Fibroblast of peridontal ligament (primary cell): ENCODE measurements at regions not wholly inside any gene's neighbourhood (a gene's known extent, or its start where the extent isn't known, plus 50 kb on each side); places are given as distances from the start of the nearest gene placed in this dataset.
"Not testable (repeated sequence)": the region's sequence is repeated elsewhere in the genome, so short reads cannot be mapped to it uniquely, and the experiment has no call there.

Experiments
- DNase-seq: peaks from one replicate; pipeline ENCODE4 v3.0.0-alpha.2; 2010; ENCODE audit errors: extremely low read depth

DNA sequence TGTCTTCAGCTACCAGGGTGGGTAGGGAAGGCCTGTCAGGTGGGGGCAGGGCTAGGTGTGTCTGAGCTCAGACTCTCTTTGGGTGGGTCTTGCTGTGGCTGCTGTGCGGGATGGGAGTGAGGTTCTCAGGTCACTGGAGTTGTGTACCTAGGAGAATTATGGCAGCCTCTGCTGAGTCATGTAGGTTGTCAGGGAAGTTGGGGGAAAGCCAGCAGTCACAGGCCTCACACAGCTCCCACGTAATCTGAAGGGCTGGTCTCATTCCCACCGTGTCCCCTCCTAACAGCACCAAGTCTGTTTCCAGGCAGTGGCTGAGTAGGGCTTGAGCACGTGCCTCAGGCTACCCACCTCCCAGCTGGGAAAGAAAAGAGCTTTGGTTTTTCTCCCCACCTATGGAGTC lies 67.0 kb downstream of the CHCHD4 start:
- no peak for DNase-seq

- DNase-seq = no peak
These were observed 76.8 kb downstream of the CHCHD4 start for GRCh38 chr3:14047841-14048240.

GRCh38 chr3:14047027-14047426 lies 77.6 kb downstream of the CHCHD4 start:
- no peak for DNase-seq

DNA sequence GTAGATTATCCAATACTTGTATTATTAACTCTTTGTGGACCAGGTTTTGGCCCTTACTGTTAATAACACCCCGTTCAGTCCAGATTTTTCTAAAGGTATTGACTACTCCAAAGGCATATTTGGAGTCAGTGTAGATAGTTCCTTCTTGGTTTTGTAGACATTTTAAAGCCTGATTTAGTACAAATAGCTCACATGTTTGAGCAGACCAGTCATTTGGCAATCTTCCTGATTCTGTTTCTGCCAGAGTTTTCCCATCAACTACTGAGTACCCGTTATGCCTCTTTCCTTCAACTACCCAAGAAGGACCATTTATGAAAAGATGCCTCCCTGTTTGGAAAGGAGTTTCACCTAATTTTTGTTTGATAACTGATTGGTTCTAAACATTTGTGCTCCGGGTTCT lies 82.0 kb downstream of the CHCHD4 start:
- DNase-seq = peak; percentile 23

GRCh38 chr3:14039149-14039548 lies 85.5 kb downstream of the CHCHD4 start:
- DNase-seq = no peak

DNA sequence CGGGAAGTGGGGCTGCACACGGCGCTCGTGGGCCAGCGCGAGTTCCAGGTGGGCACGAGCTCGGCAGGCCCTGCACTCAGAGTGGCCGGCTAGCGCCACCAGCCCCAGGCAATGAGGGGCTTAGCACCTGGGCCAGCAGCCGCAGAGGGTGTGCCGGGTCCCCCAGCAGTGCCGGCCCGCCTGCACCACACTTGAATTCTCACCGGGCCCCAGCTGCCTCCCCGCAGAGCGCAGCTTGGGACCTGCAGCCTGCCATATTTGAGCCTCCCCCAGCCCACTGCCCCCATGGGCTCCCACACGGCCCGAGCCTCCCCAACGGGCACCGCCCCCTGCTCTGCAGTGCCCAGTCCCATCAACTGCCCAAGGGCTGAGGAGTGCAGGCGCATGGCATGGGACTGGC lies 87.5 kb downstream of the CHCHD4 start:
- no peak for DNase-seq

- no peak for DNase-seq
These were observed 91.6 kb downstream of the CHCHD4 start for GRCh38 chr3:14033023-14033422.

DNA sequence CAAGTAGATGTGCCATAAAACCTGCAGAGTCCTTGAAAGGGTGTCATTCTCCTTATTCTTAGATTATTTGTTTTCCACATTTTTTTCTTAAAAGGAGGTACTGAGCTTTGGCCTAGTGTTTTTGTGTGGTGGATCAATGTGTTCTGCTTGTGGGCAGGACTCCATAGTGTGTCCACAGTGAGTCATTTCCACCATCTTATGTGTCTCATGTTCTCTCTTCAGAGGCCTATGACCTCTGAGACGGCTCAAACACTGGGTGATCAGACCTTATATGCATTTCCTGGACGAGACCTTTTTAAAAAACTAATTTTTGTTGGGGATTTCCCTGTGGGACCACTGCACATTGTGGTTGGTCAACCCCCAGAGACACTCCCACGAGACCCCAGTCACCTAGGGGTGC lies 93.4 kb downstream of the CHCHD4 start:
- DNase-seq = no peak

DNA sequence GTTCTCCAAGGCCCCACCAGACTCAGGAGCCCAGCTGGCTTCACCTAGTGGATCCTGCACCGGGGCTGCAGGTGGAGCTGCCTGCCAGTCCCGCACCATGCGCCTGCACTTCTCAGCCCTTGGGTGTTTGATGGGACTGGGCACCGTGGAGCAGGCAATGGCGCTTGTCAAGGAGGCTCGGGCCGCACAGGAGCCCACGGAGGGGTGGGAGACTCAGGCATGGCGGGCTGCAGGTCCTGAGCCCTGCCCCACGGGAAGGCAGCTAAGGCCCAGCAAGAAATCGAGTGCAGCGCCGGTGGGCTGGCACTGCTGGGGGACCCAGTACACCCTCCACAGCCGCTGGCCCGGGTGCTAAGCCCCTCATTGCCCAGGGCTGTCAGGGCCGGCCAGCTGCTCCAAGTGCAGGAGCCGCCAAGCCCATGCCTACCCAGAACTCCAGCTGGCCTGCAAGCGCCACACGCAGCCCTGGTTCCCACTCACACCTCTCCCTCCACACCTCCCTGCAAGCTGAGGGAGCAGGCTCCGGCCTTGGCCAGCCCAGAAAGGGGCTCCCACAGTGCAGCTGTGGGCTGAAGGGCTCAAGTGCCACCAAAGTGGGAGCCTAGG lies 95.2 kb downstream of the CHCHD4 start:
- DNase-seq = not testable (repeated sequence)

- not testable (repeated sequence) for DNase-seq
These were observed 96.5 kb downstream of the CHCHD4 start for GRCh38 chr3:14028122-14028521.

- no peak for DNase-seq
These were observed 105.2 kb downstream of the CHCHD4 start for GRCh38 chr3:14019459-14019858.

DNA sequence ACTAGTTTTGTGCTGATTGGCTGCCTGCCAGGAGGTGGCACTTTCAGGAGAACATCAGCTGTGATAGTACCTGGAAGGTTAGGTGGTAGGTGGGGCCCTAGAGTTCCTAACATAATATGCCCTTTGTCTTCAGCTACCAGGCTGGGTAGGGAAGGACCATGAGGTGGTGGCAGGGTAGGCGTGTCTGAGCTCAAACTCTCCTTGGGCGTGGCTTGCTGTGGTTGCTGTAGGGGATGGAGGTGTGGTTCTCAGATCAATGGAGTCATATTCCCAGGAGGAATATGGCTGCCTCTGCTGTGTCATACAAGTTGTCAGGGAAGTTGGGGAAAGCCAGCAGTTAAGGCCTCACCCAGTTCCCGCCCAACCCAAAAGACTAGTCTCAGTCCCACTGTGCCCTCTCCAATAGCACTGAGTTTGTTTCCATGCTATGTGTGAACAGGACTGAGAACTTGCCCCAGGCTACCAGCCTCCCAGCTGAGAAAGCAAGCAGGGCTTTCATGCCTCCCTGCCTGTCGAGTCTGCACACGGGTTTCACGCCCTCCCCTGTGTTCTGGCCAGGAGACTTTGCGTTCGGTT lies 107.7 kb downstream of the CHCHD4 start:
- no peak for DNase-seq

DNA sequence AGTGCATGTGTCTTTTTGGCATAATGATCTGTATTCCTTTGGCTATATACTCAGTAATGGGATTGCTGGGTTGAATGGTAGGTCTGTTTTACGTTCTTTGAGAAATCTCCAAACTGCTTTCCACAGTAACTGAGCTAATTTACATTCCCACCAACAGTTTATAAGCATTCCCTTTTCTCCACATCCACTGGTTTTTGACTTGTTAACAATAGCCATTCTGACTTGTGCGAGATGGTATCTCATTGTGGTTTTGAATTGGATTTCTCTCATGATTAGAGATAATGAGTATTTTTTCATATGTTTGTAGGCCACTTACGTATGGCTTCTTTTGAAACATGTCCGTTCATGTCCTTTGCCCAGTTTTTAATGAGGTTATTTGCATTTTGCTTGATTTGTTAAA lies 117.7 kb downstream of the CHCHD4 start:
- no peak for DNase-seq

- DNase-seq = peak; percentile 2
These were observed 121.3 kb upstream of the WNT7A start for GRCh38 chr3:14001136-14001535.

DNA sequence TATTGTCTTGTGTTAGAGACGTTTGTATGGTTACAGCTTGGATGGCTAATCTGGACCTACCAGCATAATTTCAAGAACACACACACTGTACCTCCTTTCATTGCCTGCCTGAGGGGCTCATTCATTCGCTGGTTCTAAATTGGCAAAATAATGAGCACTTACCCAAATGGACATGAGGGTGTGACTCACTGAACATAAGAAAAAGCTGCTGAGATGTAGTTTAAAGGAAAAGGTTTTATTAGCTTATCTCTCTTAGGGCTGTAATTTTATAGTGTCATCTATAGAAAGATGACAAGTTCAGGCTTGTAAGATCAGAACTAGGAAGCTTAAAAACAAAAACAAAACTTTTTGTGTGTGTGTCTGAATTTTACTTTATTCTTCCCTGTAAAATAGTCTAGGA lies 120.7 kb upstream of the WNT7A start:
- no peak for DNase-seq

DNA sequence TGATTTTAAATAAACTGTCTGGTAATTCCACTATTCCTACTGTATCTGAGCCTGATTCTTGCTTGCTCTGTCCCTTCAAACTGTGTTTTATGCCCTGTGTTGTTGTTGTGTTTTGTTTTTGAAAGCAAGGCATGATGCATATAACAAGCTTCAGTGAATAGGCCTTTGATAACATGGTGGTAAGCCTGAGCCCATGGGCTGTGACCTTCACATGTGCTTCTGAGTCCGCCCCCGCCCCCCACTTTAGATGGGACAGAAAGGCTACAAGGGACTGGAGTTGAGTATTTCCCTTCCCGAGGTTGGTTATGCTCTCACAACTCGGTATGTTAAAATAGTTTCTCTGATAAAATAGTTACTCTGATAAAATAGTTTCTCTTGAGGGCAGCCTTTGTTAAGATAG lies 119.0 kb upstream of the WNT7A start:
- DNase-seq = no peak

- DNase-seq = not testable (repeated sequence)
These were observed 115.3 kb upstream of the WNT7A start for GRCh38 chr3:13995216-13995615.

DNA sequence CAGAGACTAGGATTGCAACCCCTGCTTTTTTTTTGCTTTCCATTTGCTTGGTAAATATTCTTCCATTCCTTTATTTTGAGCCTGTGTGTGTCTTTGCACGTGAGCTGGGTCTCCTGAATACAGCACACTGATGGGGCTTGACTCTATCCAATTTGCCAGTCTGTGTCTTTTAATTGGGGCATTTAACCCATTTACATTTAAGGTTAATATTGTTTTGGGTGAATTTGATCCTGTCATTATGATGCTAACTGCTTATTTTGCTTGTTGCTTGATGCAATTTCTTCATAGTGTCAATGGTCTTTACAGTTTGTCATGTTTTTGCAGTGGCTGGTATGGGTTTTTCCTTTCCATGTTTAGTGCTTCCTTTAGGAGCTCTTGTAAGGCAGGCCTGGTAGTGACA lies 109.1 kb upstream of the WNT7A start:
- not testable (repeated sequence) for DNase-seq

- DNase-seq = no peak
These were observed 96.6 kb upstream of the WNT7A start for GRCh38 chr3:13976469-13976868.

GRCh38 chr3:13975686-13976085 lies 95.8 kb upstream of the WNT7A start:
- no peak for DNase-seq

- no peak for DNase-seq
These were observed 93.0 kb upstream of the WNT7A start for GRCh38 chr3:13972679-13973379.

- no peak for DNase-seq
These were observed 86.4 kb upstream of the WNT7A start for GRCh38 chr3:13966302-13966701.

- DNase-seq = no peak
These were observed 83.4 kb upstream of the WNT7A start for GRCh38 chr3:13963137-13963886.
